NCI-H1092 (cell line): ENCODE measurements at regions not wholly inside any gene's neighbourhood (a gene's known extent, or its start where the extent isn't known, plus 50 kb on each side); places are given as distances from the start of the nearest gene placed in this dataset.

Experiments used
- DNase-seq: peaks from one replicate; lab custom pipeline; 2025; lab: John Stamatoyannopoulos, UW

DNA sequence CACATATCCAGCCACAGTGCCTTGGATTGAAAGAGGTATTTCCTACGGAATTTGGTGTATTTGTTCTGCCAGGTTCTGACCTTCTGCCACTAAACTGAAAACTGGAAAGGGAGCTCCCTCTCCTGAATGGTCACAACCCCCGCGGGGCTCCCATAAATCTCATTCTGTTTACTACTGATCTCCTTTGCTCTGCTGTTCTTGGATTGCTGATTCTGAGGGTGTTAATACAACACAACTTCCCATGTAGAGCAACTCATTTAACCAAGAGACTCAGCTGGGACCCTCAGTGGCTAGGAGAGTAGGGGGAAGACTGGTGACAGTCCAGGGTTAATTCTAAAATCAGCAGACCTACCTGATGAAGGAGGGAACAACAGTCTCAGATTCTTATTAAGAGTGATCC lies 662.9 kb downstream of the INHBA start:
- DNase-seq = no peak

DNA sequence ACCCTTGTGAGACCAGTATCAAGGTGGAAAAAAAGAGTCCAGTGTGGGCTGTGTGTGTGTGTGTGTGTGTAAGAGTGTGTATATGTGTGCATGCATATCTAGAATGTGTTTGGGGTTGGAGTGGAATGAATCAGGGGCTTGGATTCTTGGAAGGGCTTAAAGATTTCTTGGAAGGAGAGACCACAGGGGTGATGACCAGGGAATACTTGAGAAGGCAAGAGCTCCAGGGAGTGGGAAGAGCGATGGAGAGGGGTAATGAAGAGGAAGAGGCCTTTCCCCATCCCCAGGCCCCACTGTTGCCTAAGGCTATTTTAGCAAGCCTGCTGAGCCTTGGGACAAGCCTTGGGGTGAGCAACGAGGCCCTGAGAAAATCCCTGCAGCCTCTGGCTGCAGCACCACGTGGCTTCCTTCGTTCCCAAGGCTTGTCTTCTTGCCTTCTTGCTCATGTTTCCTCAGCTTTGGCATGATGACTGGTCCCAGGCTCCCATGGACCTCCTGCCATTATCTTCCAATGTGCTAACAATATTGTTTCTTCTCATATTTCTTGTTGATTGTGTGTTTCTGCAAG lies 663.4 kb downstream of the INHBA start:
- no peak for DNase-seq

DNA sequence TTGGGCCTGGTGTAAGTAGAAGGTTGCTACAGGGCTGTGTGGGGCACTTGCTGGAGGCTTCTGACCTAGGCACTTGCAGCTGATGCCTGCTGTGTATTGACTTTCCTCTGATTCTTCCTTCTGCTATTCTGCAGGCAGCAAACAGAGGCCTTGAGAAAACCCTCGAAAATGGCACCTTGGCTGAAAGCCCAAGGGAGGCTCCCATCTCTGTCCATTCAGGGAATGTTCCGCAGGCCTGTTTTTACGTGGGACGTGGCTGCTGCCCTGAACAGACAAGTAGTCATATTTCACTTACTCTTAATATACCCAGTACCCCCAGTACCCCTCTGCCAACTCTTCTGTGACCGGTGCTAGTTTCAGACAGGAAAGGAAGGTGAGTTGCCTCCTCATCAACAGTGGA lies 664.7 kb downstream of the INHBA start:
- no peak for DNase-seq

GRCh38 chr7:41037691-41038090 lies 665.2 kb downstream of the INHBA start:
- DNase-seq = no peak

- no peak for DNase-seq
These were observed 667.1 kb downstream of the INHBA start for GRCh38 chr7:41035794-41036193.

DNA sequence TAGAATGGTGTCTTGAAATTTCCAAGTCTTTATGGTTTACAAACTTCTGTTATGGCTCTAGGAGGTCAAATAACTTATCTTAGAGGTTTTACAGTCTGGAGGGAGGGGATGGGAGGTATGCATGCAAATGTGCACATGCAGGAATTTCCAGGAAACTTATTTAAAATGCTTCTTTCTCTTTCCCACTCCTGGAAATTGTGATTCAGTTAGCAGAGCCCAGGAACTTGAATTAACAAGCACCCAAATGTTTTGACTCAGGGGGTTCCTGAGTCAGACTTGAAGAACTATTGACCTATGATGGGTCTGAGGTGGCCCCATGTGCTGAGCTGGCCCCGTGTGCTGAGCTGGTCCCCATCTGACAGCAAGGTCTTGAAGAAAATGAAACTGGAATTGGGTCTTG lies 669.4 kb downstream of the INHBA start:
- DNase-seq = no peak

GRCh38 chr7:41030673-41031072 lies 672.2 kb downstream of the INHBA start:
- DNase-seq = no peak

GRCh38 chr7:41029072-41029499 lies 673.8 kb downstream of the INHBA start:
- no peak for DNase-seq

GRCh38 chr7:41028580-41028979 lies 674.3 kb downstream of the INHBA start:
- no peak for DNase-seq

- DNase-seq = no peak
These were observed 675.3 kb downstream of the INHBA start for GRCh38 chr7:41027428-41028115.

DNA sequence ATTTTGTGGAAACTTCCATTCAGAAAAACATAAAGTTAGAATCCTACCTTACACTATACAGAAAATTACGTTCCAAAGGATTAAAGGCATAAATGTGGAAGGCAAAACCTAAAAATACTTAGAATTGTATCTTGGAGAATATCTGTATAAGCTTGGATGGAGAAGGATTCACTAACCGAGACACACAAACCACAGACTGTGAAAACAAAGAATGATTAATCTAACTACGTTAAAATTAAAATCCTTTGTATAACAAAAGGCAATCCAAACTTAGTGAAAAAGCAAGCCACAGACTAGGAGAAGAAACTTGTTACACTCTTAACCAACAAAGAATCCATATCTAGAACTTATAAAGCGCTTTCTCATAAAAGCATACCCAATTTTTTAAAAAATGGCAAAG lies 678.8 kb downstream of the INHBA start:
- no peak for DNase-seq

DNA sequence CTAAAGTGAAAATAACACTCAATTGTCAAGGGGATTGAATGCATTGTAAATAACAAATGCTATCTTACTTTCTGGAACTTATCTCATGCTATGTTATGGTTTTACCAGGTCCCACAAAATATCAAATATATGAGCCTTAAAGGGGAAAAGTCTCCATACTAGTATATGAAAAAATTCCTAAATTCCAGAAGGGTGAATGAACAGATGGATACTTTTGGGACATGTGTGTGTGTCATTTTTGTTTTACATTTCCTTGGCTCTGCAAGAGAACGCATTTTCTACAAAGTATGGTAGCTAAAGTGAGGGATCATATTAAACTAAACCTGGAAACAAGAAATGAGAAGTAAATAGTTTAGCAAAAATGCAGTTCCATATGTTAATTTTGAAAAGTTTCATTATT lies 682.8 kb downstream of the INHBA start:
- DNase-seq = no peak

DNA sequence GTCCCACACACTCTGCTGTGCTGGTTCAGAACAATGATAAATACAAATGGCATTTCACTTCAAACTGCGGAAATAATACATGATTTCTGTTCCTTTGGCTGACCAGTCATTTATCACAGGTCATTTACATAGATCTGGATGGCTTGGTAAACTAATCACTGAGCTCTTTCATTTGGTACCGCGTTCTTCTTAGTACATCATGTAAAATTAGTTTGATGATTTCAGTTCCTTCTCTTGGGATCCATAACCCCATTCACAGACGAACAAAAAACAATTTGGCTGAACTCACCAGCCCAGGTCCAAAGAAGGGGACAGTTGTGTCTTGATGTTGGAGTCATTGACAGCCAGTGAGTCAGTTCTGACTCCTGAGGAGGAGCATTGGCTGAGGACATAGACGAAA lies 689.8 kb downstream of the INHBA start:
- DNase-seq = no peak

DNA sequence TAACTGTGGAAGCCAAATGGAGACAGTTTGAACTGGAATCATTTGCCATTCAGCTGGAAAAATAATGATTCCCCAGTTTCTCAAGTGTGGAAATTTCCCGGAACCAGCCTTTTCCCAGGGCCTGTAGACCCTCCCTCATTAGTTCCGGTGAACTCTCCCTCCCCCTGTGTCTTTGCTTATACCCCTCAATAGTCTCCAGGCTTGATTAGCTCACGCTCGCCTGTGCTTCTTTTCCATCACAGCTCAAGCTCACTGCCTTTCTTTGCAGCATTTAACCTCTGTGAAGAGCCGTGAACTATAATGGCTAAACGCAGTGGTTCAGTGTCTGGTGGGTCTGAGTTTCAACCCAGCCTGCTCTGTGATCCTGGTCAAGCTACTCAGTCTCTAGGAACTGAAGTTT lies 690.8 kb downstream of the INHBA start:
- DNase-seq = no peak

GRCh38 chr7:41010967-41011366 lies 691.9 kb downstream of the INHBA start:
- no peak for DNase-seq

DNA sequence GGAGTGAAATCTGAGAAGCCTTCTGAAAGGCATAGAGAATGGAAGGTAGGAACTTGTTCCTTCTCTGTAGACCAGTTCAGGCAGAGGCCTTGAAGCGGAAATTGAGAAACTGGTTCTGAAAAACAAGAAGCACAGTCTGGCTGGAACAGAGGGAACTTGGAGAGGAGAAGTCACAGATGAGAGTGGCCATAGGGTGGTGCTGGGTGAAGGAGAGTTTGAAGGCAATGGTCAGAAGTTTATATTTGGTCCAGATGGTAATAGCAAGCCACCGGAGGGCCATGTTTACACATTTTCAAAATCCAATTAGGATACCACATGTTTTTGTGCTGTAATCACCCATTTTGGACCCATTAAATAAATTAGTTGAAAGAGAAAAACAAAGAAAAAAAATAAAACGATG lies 692.5 kb downstream of the INHBA start:
- DNase-seq = no peak

DNA sequence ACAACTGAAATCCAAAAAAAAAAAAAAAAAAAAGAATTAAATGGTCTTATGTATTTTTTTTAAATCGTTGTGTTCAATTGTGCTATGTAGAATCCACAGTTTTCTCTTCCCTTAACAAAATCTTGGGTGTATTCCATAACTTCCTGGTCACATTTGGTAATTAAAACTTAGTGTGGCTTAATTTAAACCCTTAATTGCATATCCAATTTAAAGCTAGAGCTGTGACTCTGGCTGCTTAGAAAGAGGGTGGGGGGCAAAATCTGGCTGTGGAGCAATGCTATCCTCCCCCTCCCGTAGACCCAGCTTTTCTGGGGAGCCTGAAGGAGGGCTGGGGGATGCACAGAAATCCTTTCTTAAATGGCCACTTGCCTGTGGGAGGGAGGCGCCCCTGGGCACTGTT lies 695.1 kb downstream of the INHBA start:
- DNase-seq = no peak

- no peak for DNase-seq
These were observed 695.5 kb downstream of the INHBA start for GRCh38 chr7:41007351-41007751.

- no peak for DNase-seq
These were observed 696.4 kb downstream of the INHBA start for GRCh38 chr7:41006306-41006995.

- DNase-seq = no peak
These were observed 697.5 kb downstream of the INHBA start for GRCh38 chr7:41005374-41005901.

DNA sequence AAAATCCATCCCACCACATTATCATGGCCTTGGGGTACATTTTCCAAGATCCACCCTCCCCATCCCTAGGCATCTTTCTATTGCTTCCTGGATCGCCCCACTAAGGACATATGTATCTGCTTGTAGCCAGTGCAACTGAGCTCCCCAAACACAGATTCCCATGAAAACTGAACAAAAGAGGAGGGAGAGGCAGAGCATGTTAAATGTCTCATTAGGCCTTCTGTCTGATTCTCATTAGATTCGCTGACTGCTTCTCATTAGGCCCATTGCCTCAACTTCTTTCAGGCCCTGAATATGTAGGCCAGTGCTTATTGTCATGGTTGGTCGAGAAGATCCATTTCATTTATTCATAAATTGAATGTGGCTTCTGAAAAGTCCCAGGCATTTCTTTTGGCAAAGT lies 698.9 kb downstream of the INHBA start:
- no peak for DNase-seq

- no peak for DNase-seq
These were observed 699.3 kb downstream of the INHBA start for GRCh38 chr7:41003611-41003940.
